MCF 10A (cell line): ENCODE measurements at regions not wholly inside any gene's neighbourhood (a gene's known extent, or its start where the extent isn't known, plus 50 kb on each side); places are given as distances from the start of the nearest gene placed in this dataset.

Experiments used
- BruUV-seq: library from RNA; stranded (reverse); fragments of 400-500 nt; replicated peaks from 2 replicates; lab custom pipeline; 2021; lab: Mats Ljungman, UMichigan
- CTCF ChIA-PET: fragments of 300-600 bp; sonication (Branson Sonifier 250); formaldehyde crosslinking; extraction: SDS; loops from one replicate; lab custom pipeline; 2021; ENCODE audit warnings: antibody characterized with exemption, inconsistent platforms; lab: Yijun Ruan, JAX
- POLR2A ChIA-PET: fragments of 300-600, 350-650 bp; sonication (Branson Sonifier 250); formaldehyde crosslinking; extraction: SDS; loops from one replicate; lab custom pipeline; 2020; ENCODE audit warnings: antibody characterized with exemption, inconsistent platforms; lab: Yijun Ruan, JAX
- DNase-seq: peaks from one replicate; pipeline ENCODE4 v3.0.0-alpha.2; 2018; ENCODE audit not compliant: unreplicated experiment
- H3K27ac Mint-ChIP-seq: one replicate; pipeline ENCODE4 v1.8.0; 2022; ENCODE audit warnings: mild to moderate bottlenecking, low read depth, mixed read lengths; ENCODE audit not compliant: unreplicated experiment
- H3K27me3 Mint-ChIP-seq: one replicate; pipeline ENCODE4 v1.8.0; 2022; ENCODE audit warnings: mixed read lengths; ENCODE audit not compliant: insufficient read depth, unreplicated experiment
- H3K36me3 Mint-ChIP-seq: one replicate; pipeline ENCODE4 v1.8.0; 2022; ENCODE audit warnings: mild to moderate bottlenecking, moderate library complexity, mixed read lengths; ENCODE audit not compliant: insufficient read depth, unreplicated experiment
- H3K4me1 Mint-ChIP-seq: one replicate; pipeline ENCODE4 v1.8.0; 2022; ENCODE audit warnings: mixed read lengths; ENCODE audit not compliant: insufficient read depth, unreplicated experiment
- H3K4me3 Mint-ChIP-seq: one replicate; pipeline ENCODE4 v1.8.0; 2022; ENCODE audit warnings: mild to moderate bottlenecking, moderate library complexity, mixed read lengths; ENCODE audit not compliant: unreplicated experiment
- H3K9me3 Mint-ChIP-seq: one replicate; pipeline ENCODE4 v1.8.0; 2022; ENCODE audit warnings: mixed read lengths; ENCODE audit not compliant: unreplicated experiment
- intact Hi-C: fragments of 100-400 bp; cut with micrococcal nuclease; formaldehyde crosslinking; loops from 2 replicates; pipeline ENCODE4 v1.14.1; 2022
- TF ChIP-seq, protein P1 (sequence below): fragments of 200-600 bp; IDR thresholded peaks from one replicate; pipeline ENCODE4 v1.8.0; 2022; ENCODE audit warnings: antibody characterized with exemption, mild to moderate bottlenecking; ENCODE audit not compliant: unreplicated experiment

DNA sequence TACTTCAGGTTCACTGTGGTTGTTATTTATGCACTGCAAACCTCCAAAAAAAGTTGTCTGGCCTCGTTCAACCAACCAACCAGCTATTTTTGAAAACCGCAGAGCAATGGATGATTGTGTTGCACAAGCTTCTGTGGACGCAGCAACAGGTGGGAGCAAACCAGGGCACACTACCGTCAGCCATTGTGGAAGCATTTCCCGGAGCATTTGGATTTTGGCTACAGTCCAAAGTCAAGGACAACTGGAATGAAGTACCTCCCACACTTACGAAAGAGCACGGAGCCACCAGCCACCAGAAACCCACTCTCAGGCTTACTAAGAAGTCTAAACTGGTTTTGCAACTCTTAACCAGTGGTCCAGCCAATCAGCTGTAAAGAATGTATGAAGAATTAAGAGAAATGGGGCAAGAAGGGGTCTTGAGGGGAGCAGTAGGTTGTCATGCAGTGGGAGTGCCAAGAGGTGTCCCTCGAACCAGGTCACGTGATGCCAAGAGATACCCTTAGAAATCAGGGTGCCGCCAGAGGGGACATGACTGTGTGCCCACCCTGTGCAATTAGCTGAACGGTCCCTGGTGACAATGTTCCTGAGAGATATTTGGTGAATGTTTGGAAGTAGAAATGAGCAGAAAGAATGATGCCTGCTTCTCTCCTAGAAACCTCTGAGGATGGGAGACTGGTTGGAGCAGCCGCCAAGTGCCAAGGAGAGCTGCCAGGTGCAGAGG lies 68.9 kb upstream of the PCSK6 start:
- CTCF ChIA-PET: interaction anchor here (0.6 kb wide), 1 partner anchor 240 kb away, joined by 3 read pairs; no protein-coding TSS in a partner anchor
- H3K9me3 Mint-ChIP-seq: no peaks in the 10 kb centered on the region
- BruUV-seq: no TSS peak
- TF ChIP-seq, protein P1, sequence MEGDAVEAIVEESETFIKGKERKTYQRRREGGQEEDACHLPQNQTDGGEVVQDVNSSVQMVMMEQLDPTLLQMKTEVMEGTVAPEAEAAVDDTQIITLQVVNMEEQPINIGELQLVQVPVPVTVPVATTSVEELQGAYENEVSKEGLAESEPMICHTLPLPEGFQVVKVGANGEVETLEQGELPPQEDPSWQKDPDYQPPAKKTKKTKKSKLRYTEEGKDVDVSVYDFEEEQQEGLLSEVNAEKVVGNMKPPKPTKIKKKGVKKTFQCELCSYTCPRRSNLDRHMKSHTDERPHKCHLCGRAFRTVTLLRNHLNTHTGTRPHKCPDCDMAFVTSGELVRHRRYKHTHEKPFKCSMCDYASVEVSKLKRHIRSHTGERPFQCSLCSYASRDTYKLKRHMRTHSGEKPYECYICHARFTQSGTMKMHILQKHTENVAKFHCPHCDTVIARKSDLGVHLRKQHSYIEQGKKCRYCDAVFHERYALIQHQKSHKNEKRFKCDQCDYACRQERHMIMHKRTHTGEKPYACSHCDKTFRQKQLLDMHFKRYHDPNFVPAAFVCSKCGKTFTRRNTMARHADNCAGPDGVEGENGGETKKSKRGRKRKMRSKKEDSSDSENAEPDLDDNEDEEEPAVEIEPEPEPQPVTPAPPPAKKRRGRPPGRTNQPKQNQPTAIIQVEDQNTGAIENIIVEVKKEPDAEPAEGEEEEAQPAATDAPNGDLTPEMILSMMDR: no peak
- no peak overlapping the region for H3K4me3 Mint-ChIP-seq
- POLR2A ChIA-PET: no interaction called here
- no peak overlapping the region for H3K27ac Mint-ChIP-seq
- H3K27me3 Mint-ChIP-seq: peaks cover 22% of the 10 kb centered on the region
- intact Hi-C loops: no loop called here
- DNase-seq: peak; percentile 30
- no peaks in the 10 kb centered on the region for H3K36me3 Mint-ChIP-seq
- no peaks in the 10 kb centered on the region for H3K4me1 Mint-ChIP-seq

DNA sequence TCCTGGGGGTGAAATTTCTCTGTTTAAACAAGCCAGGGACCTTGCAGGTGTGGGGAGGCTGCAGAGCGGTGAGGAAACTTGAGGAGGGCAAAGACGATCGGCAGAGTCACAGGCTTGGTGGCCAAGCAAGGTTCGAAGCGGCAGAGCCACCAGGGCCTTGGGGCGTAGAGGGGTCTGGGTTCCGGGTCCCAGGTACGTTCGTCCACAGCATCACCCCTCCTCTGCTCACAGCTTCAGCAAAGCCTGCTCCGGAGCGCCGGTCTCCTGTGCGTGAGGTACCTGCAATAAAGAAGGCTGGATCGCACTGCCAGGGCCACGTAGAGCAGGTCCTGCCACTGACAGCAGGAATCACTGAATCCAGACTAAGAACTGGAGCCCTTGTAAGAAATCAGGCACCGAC lies 66.8 kb upstream of the PCSK6 start:
- ChIA-PET POLR2A (no interaction called here), CTCF (no interaction called here)
- no peak for DNase-seq
- Mint-ChIP-seq H3K27ac (no peak overlapping the region), H3K9me3 (no peaks in the 10 kb centered on the region), H3K27me3 (peaks cover 27% of the 10 kb centered on the region), H3K36me3 (no peaks in the 10 kb centered on the region), H3K4me3 (no peak overlapping the region), H3K4me1 (no peaks in the 10 kb centered on the region)
- intact Hi-C loops: no loop called here
- no TSS peak for BruUV-seq
- TF ChIP-seq, protein P1: no peak

GRCh38 chr15:101554115-101554915 lies 64.8 kb upstream of the PCSK6 start:
- BruUV-seq: no TSS peak
- no peak overlapping the region for H3K27ac Mint-ChIP-seq
- peaks cover 36% of the 10 kb centered on the region for H3K27me3 Mint-ChIP-seq
- TF ChIP-seq, protein P1: no peak
- H3K9me3 Mint-ChIP-seq: no peaks in the 10 kb centered on the region
- POLR2A ChIA-PET: no interaction called here
- no peaks in the 10 kb centered on the region for H3K36me3 Mint-ChIP-seq
- H3K4me3 Mint-ChIP-seq: no peak overlapping the region
- H3K4me1 Mint-ChIP-seq: no peaks in the 10 kb centered on the region
- no peak for DNase-seq
- CTCF ChIA-PET: no interaction called here
- intact Hi-C loops: no loop called here
